ENCODE measurements at regions not wholly inside any gene's neighbourhood (a gene's known extent, or its start where the extent isn't known, plus 50 kb on each side); places are given as distances from the start of the nearest gene placed in this dataset.

DNA sequence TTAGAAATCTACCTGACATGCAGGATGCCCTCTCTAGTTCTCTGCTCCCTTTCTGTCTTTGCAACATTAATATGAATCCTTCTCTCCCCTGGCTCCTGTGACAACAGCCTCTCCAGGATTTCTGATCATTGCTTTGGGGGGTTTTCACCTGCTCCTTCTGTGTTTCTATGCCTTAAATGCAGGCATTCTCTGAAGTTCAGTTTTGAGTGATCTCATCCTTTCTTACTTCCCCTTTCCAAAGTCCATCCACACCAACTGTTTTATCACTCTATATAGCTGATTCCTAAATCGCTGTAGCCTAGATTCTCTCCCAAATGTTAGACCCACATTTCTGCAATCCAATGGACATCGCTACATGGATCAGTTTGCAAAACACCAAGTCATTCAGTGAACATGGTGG lies 330.7 kb upstream of the NCAM1 start:
- no peak for TF ChIP-seq POLR2A (IDR thresholded peaks at IDR 0.05; ENCODE audit: low read length)
- no peak for TF ChIP-seq GATA1 (IDR thresholded peaks at IDR 0.05; ENCODE audit: low read depth, low read length)

All from erythroblast (primary cell).